ENCODE measurements at regions not wholly inside any gene's neighbourhood (a gene's known extent, or its start where the extent isn't known, plus 50 kb on each side); places are given as distances from the start of the nearest gene placed in this dataset.

DNA sequence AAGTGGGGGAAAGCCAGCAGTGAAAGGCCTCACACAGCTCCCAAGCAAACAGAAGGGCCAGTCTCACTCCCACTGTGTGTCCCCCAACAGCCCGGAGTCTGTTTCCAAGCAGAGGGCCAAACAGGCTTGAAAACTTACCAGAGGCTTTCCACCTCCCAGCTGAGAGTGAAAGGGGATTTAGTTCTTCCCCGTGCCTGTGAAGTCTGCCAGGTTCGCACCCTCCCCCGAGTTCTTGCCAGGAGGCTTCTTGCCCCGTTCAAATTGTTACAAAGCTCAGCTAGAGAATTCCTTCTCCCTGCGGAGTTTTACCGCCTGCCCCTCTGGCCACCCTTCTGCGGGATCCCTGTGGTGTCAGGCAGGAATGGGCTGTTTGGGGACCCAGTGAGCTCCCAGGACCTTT, 68.0 kb upstream of the WNT7A start:
- no peak for DNase-seq
- Mint-ChIP-seq H3K9me3 (peaks cover 11 to 18% of the 10 kb centered on the region in 2 donors), H3K27me3 (peaks cover 39 to 44% of the 10 kb centered on the region in 2 donors), H3K4me1 (ENCODE audit: low read depth in 2 of 2) (no peaks in the 10 kb centered on the region), H3K27ac (no peak overlapping the region), H3K36me3 (ENCODE audit: insufficient read depth) (no peaks in the 10 kb centered on the region), H3K4me3 (no peak overlapping the region)
- ATAC-seq (replicated peaks): no peak

- Mint-ChIP-seq H3K4me3 (no peak overlapping the region), H3K4me1 (ENCODE audit: low read depth in 2 of 2) (no peaks in the 10 kb centered on the region), H3K36me3 (ENCODE audit: insufficient read depth) (no peaks in the 10 kb centered on the region), H3K27ac (no peak overlapping the region), H3K9me3 (no peaks in the 10 kb centered on the region), H3K27me3 (peaks cover 6 to 32% of the 10 kb centered on the region in 2 donors)
- DNase-seq (no peak), ATAC-seq (replicated peaks) (no peak)
Observed at GRCh38 chr3:13939206-13939605, 59.3 kb upstream of the WNT7A start.

DNA sequence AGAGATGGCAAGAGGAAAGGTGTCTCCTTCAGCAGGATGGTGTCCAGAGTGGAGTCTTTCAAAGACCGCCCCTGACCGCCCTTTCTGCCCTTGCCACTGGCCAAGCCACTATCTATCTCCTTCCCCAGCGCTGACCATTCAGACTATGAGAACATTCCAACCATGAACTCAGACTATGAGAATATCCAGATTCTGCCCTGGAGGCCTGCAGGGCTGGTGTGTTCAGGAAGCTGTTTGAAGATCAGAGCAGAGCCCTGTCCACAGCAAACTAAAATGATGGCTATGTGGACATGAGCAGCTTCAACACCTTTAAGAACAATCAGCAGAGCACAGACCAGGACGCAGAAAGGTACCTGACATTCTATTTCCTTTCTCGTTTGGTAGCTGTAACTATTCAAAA, 57.3 kb upstream of the WNT7A start:
- H3K4me3 Mint-ChIP-seq: no peak overlapping the region
- ATAC-seq (replicated peaks): no peak

DNA sequence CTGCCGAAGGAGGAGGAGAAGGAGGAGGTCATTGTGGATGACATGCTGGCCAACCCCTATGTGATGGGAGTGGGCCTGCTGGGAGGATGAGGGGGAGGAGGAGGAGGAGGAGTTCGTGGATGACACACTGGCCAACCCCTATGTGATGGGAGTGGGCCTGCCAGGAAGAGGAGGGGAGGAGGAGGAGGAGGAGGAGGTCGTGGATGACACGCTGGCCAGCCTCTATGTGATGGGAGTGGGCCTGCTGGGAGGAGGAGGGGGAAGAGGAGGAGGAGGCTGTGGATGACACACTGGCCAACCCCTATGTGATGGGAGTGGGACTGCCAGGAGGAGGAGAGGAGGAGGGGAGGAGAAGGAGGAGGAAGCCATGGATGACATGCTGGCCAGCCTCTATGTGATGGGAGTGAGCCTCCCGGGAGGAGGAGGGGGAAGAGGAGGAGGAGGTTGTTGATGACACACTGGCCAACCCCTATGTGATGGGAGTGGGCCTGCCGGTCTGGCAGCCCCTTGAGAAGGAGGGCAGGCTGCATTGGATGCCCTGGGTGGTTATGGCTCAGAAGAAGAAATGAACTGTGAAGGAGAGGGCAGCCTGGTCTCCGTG, 55.7 kb upstream of the WNT7A start:
- Mint-ChIP-seq H3K27me3 (peaks cover 25 to 55% of the 10 kb centered on the region in 2 donors), H3K36me3 (ENCODE audit: insufficient read depth) (no peaks in the 10 kb centered on the region), H3K4me1 (ENCODE audit: low read depth in 2 of 2) (peaks cover 0 to 2% of the 10 kb centered on the region in 2 donors), H3K4me3 (no peak overlapping the region), H3K9me3 (peaks cover 0 to 7% of the 10 kb centered on the region in 2 donors), H3K27ac (no peak overlapping the region)
- DNase-seq: no peak
- no peak for ATAC-seq (replicated peaks)

More for the DNA sequence above, 57.3 kb upstream of the WNT7A start:
- Mint-ChIP-seq H3K27me3 (peaks cover 10 to 49% of the 10 kb centered on the region in 2 donors), H3K27ac (no peak overlapping the region), H3K4me1 (ENCODE audit: low read depth in 2 of 2) (peaks cover 0 to 2% of the 10 kb centered on the region in 2 donors), H3K9me3 (peaks cover 0 to 3% of the 10 kb centered on the region in 2 donors), H3K36me3 (ENCODE audit: insufficient read depth) (no peaks in the 10 kb centered on the region)
- DNase-seq: no peak

DNA sequence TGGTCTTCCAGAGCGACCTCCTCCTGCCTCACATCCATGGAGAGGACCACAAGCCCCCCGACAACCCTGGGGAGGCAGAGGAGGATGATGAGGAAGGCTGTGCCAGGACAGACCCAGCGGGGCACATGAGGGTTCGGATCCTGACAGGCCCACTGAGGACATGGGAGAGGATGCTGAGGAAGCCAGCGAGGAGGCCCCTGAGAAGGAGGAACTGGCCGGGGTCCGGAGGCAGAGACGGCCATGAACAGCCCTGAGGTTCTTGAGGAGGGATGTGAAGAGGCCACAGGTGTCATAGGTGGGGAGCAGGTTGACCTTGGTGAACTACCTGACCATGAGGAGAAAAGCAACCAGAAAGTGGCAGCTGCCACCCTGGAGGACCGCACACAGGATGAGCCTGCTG, 54.9 kb upstream of the WNT7A start:
- peaks cover 0 to 2% of the 10 kb centered on the region in 2 donors for H3K4me1 Mint-ChIP-seq (ENCODE audit: low read depth in 2 of 2)
- peaks cover 0 to 7% of the 10 kb centered on the region in 2 donors for H3K9me3 Mint-ChIP-seq
- H3K4me3 Mint-ChIP-seq: no peak overlapping the region
- no peak for DNase-seq
- H3K27ac Mint-ChIP-seq: peak overlapping the region in 1 of 2 donors; percentile 9
- ATAC-seq (replicated peaks): no peak
- peaks cover 26 to 55% of the 10 kb centered on the region in 2 donors for H3K27me3 Mint-ChIP-seq
- no peaks in the 10 kb centered on the region for H3K36me3 Mint-ChIP-seq (ENCODE audit: insufficient read depth)

DNA sequence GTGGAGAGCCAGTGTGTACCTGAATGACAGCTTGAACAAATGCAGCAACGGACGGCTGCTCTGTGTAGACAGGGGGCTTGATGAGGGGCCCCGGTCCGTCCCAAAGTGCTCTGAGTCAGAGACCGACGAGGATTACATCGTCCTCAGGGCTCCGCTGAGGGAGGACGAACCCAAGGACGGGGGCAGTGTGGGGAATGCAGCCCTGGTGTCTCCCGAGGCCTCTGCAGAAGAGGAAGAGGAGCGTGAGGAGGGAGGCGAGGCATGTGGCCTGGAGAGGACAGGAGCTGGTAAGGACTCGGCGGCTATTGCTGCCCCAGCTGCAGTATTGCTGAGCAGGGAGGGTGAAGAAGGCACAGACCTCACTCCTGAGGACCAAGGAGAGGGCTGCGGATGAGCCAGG, 54.4 kb upstream of the WNT7A start:
- no peaks in the 10 kb centered on the region for H3K36me3 Mint-ChIP-seq (ENCODE audit: insufficient read depth)
- ATAC-seq (replicated peaks) (no peak), DNase-seq (no peak)
- H3K27ac Mint-ChIP-seq: peak overlapping the region in 1 of 2 donors; percentile 9
- H3K4me3 Mint-ChIP-seq: no peak overlapping the region
- peaks cover 0 to 2% of the 10 kb centered on the region in 2 donors for H3K4me1 Mint-ChIP-seq (ENCODE audit: low read depth in 2 of 2)
- H3K27me3 Mint-ChIP-seq: peaks cover 26 to 55% of the 10 kb centered on the region in 2 donors
- H3K9me3 Mint-ChIP-seq: peaks cover 0 to 7% of the 10 kb centered on the region in 2 donors

GRCh38 chr3:13932578-13933295, 52.9 kb upstream of the WNT7A start:
- Mint-ChIP-seq H3K27me3 (peaks cover 26 to 64% of the 10 kb centered on the region in 2 donors), H3K4me3 (peak overlapping the region; percentile 44 to 64), H3K4me1 (ENCODE audit: low read depth in 2 of 2) (peaks cover 0 to 2% of the 10 kb centered on the region in 2 donors), H3K36me3 (ENCODE audit: insufficient read depth) (peaks cover 3% of the 10 kb centered on the region), H3K27ac (no peak overlapping the region), H3K9me3 (peaks cover 8 to 10% of the 10 kb centered on the region in 2 donors)
- ATAC-seq (replicated peaks) (no peak), DNase-seq (no peak)

GRCh38 chr3:13931172-13931571, 51.3 kb upstream of the WNT7A start:
- ATAC-seq (replicated peaks): no peak
- Mint-ChIP-seq H3K4me1 (ENCODE audit: low read depth in 2 of 2) (peaks cover 0 to 2% of the 10 kb centered on the region in 2 donors), H3K27ac (no peak overlapping the region), H3K36me3 (ENCODE audit: insufficient read depth) (peaks cover 3% of the 10 kb centered on the region), H3K27me3 (peaks cover 31 to 58% of the 10 kb centered on the region in 2 donors), H3K4me3 (no peak overlapping the region), H3K9me3 (peaks cover 10 to 18% of the 10 kb centered on the region in 2 donors)
- no peak for DNase-seq
